ENCODE measurements at regions not wholly inside any gene's neighbourhood (a gene's known extent, or its start where the extent isn't known, plus 50 kb on each side); places are given as distances from the start of the nearest gene placed in this dataset.

DNA sequence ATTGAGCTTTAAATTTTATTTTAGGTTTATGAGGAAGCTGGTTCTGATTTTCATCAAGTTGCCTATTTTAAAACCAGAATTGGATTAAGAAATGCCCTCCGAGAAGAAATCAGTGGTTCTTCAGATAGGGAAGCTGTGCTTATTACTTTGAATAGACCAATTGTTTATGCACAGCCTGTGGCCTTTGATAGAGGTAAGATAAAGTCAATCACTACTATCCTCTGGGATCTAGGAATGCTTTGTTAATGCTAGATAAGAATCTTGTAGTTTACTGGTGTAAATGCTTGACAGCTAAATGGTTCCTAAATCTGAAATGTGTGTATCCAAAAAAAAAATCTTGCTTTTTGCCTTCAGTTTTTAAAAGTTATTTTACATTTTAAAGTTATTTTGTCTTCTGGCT, 73.0 kb upstream of the ADAD1 start:
- WGBS, result 47% methylated on average over 1 of the region's 1 CpG

DNA sequence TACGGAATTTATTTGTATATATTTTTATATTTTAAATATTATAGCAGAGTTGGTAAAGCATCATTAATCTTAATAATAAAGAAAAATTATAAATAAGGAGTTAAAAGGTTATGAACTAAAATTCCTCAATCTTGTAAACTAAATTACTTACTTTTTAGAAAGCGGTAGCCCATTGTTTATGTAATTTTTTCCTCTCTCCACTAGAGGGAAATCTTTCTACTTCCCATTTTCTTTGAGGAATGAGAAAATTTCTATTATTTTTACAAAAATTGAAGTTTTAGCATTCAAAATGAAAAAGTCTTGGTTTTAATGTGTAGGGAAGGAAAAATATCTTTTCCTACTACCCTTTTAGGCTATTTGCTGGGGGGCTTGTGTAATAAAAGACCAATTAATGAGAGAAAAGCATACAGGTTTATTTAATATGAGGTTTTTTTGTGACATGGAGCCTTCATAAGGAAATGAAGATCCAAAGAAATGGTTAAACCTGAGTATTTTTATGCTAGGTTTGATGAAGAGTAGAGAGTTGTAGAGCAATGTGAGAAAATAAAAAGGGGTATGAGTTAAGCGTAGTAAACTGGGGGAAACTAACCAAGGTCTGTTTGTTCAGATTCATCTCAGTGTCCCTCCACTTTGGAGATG, 68.7 kb upstream of the ADAD1 start:
- no peak overlapping the region for H3K18ac ChIP-seq (ENCODE audit: low read depth in 1 of 2, low read length in 2 of 2)
- H3K14ac ChIP-seq (ENCODE audit: low read length in 2 of 2), result no peak overlapping the region
- DNase-seq, result peak; percentile 31
- H3K4me3 ChIP-seq (ENCODE audit: insufficient read depth in 1 of 2, low read depth in 1 of 2, low read length in 2 of 2), result no peak overlapping the region
- H4K8ac ChIP-seq (ENCODE audit: low read length), result no peak overlapping the region
- peaks cover 2 to 62% of the 10 kb centered on the region in 2 experiments for H3K36me3 ChIP-seq (ENCODE audit: control insufficient read depth in 1 of 2, insufficient read depth in 2 of 2, low read depth in 1 of 2, low read length in 2 of 2)
- no peak overlapping the region for H3K4ac ChIP-seq (ENCODE audit: low read depth in 1 of 2, low read length in 2 of 2)
- no peak overlapping the region for H4K91ac ChIP-seq (ENCODE audit: low read length)
- H2BK120ac ChIP-seq (ENCODE audit: low read depth, low read length), result no peak overlapping the region
- H3K27ac ChIP-seq (ENCODE audit: low read length, poor library complexity, severe bottlenecking), result no peak overlapping the region
- H3K79me1 ChIP-seq (replicated peaks; ENCODE audit: low read length, poor library complexity, severe bottlenecking), result no peaks in the 10 kb centered on the region
- H2AFZ ChIP-seq (ENCODE audit: low read depth, low read length), result no peak overlapping the region
- H3K9me3 ChIP-seq (ENCODE audit: control insufficient read depth, low read length), result no peaks in the 10 kb centered on the region
- H2BK15ac ChIP-seq (ENCODE audit: low read depth, poor library complexity, severe bottlenecking), result no peak overlapping the region
- H2BK5ac ChIP-seq (ENCODE audit: low read depth, low read length, poor library complexity, severe bottlenecking), result no peak overlapping the region
- no peak overlapping the region for H3K4me2 ChIP-seq (ENCODE audit: low read length, poor library complexity, severe bottlenecking)
- H3K23ac ChIP-seq (ENCODE audit: low read length in 2 of 2), result no peak overlapping the region
- 100% methylated on average over 1 of the region's 3 CpGs for WGBS
- no peak overlapping the region for H2AK5ac ChIP-seq (ENCODE audit: low read length, severe bottlenecking)
- no peak overlapping the region for H3K9ac ChIP-seq (ENCODE audit: low read length)
- H3K27me3 ChIP-seq (ENCODE audit: control insufficient read depth in 1 of 2, insufficient read depth in 1 of 2, low read length in 2 of 2), result no peaks in the 10 kb centered on the region
- H2BK12ac ChIP-seq (ENCODE audit: low read length in 2 of 2), result no peak overlapping the region
- H3K4me1 ChIP-seq (ENCODE audit: control insufficient read depth, insufficient read depth, low read depth, low read length), result no peaks in the 10 kb centered on the region

More for the DNA sequence above, 73.0 kb upstream of the ADAD1 start:
- Histone ChIP-seq H2BK15ac (ENCODE audit: low read depth, poor library complexity, severe bottlenecking) (no peak overlapping the region), H3K14ac (ENCODE audit: low read length in 2 of 2) (no peak overlapping the region), H3K27me3 (ENCODE audit: control insufficient read depth in 1 of 2, insufficient read depth in 1 of 2, low read length in 2 of 2) (no peaks in the 10 kb centered on the region), H2BK120ac (ENCODE audit: low read depth, low read length) (no peak overlapping the region), H3K4me2 (ENCODE audit: low read length, poor library complexity, severe bottlenecking) (no peak overlapping the region), H2BK5ac (ENCODE audit: low read depth, low read length, poor library complexity, severe bottlenecking) (no peak overlapping the region), H3K4me3 (ENCODE audit: insufficient read depth in 1 of 2, low read depth in 1 of 2, low read length in 2 of 2) (no peak overlapping the region), H3K4me1 (ENCODE audit: control insufficient read depth, insufficient read depth, low read depth, low read length) (no peaks in the 10 kb centered on the region), H2AFZ (ENCODE audit: low read depth, low read length) (no peak overlapping the region), H3K4ac (ENCODE audit: low read depth in 1 of 2, low read length in 2 of 2) (no peak overlapping the region), H3K9ac (ENCODE audit: low read length) (no peak overlapping the region), H3K36me3 (ENCODE audit: control insufficient read depth in 1 of 2, insufficient read depth in 2 of 2, low read depth in 1 of 2, low read length in 2 of 2) (peaks cover 3 to 73% of the 10 kb centered on the region in 2 experiments), H3K9me3 (ENCODE audit: control insufficient read depth, low read length) (no peaks in the 10 kb centered on the region), H2BK12ac (ENCODE audit: low read length in 2 of 2) (no peak overlapping the region), H3K27ac (ENCODE audit: low read length, poor library complexity, severe bottlenecking) (no peak overlapping the region), H2AK5ac (ENCODE audit: low read length, severe bottlenecking) (no peak overlapping the region), H3K79me1 (replicated peaks; ENCODE audit: low read length, poor library complexity, severe bottlenecking) (no peaks in the 10 kb centered on the region), H3K23ac (ENCODE audit: low read length in 2 of 2) (no peak overlapping the region), H4K91ac (ENCODE audit: low read length) (no peak overlapping the region), H3K18ac (ENCODE audit: low read depth in 1 of 2, low read length in 2 of 2) (no peak overlapping the region), H4K8ac (ENCODE audit: low read length) (no peak overlapping the region)
- DNase-seq, result no peak

GRCh38 chr4:122313006-122313646, 65.7 kb upstream of the ADAD1 start:
- H4K91ac ChIP-seq (ENCODE audit: low read length), result no peak overlapping the region
- H3K9me3 ChIP-seq (ENCODE audit: control insufficient read depth, low read length), result no peaks in the 10 kb centered on the region
- no peaks in the 10 kb centered on the region for H3K4me1 ChIP-seq (ENCODE audit: control insufficient read depth, insufficient read depth, low read depth, low read length)
- H3K4ac ChIP-seq (ENCODE audit: low read depth in 1 of 2, low read length in 2 of 2), result no peak overlapping the region
- no CpG with 5 or more reads among the region's 1 CpG for WGBS
- H2BK120ac ChIP-seq (ENCODE audit: low read depth, low read length), result no peak overlapping the region
- H3K4me2 ChIP-seq (ENCODE audit: low read length, poor library complexity, severe bottlenecking), result no peak overlapping the region
- H3K9ac ChIP-seq (ENCODE audit: low read length), result no peak overlapping the region
- H3K27me3 ChIP-seq (ENCODE audit: control insufficient read depth in 1 of 2, insufficient read depth in 1 of 2, low read length in 2 of 2), result no peaks in the 10 kb centered on the region
- H4K8ac ChIP-seq (ENCODE audit: low read length), result no peak overlapping the region
- no peak overlapping the region for H2AK5ac ChIP-seq (ENCODE audit: low read length, severe bottlenecking)
- no peak overlapping the region for H2AFZ ChIP-seq (ENCODE audit: low read depth, low read length)
- no peak overlapping the region for H3K18ac ChIP-seq (ENCODE audit: low read depth in 1 of 2, low read length in 2 of 2)
- no peak overlapping the region for H3K23ac ChIP-seq (ENCODE audit: low read length in 2 of 2)
- no peak overlapping the region for H2BK12ac ChIP-seq (ENCODE audit: low read length in 2 of 2)
- H3K79me1 ChIP-seq (replicated peaks; ENCODE audit: low read length, poor library complexity, severe bottlenecking), result no peaks in the 10 kb centered on the region
- no peak overlapping the region for H2BK15ac ChIP-seq (ENCODE audit: low read depth, poor library complexity, severe bottlenecking)
- peaks cover 2 to 70% of the 10 kb centered on the region in 2 experiments for H3K36me3 ChIP-seq (ENCODE audit: control insufficient read depth in 1 of 2, insufficient read depth in 2 of 2, low read depth in 1 of 2, low read length in 2 of 2)
- H2BK5ac ChIP-seq (ENCODE audit: low read depth, low read length, poor library complexity, severe bottlenecking), result no peak overlapping the region
- H3K14ac ChIP-seq (ENCODE audit: low read length in 2 of 2), result no peak overlapping the region
- no peak overlapping the region for H3K4me3 ChIP-seq (ENCODE audit: insufficient read depth in 1 of 2, low read depth in 1 of 2, low read length in 2 of 2)
- no peak for DNase-seq
- H3K27ac ChIP-seq (ENCODE audit: low read length, poor library complexity, severe bottlenecking), result no peak overlapping the region

DNA sequence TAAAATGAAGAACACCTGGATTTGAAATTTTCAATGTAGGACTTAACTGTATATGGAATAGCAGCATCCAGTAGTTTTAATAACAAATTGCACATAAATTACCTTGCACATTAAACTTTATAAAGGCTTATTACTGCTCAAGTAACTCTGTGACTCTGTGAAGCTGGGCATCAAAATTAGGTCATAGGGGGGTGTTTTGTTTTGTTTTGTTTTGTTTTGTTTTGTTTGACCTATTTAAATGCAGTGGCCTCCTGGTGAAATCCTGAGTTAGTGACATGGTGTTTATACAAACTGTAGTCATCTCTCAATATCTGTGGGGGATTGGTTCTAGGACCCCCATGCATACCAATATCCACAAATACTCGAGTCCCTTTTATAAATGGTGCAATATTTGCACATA, 51.9 kb upstream of the ADAD1 start:
- WGBS, result 100% methylated on average over 1 of the region's 1 CpG
- H2BK120ac ChIP-seq (ENCODE audit: low read depth, low read length), result no peak overlapping the region
- no peaks in the 10 kb centered on the region for H3K27me3 ChIP-seq (ENCODE audit: control insufficient read depth in 1 of 2, insufficient read depth in 1 of 2, low read length in 2 of 2)

More for the DNA sequence above, 51.9 kb upstream of the ADAD1 start:
- no peak overlapping the region for H3K14ac ChIP-seq (ENCODE audit: low read length in 2 of 2)
- no peak overlapping the region for H2BK15ac ChIP-seq (ENCODE audit: low read depth, poor library complexity, severe bottlenecking)
- no peaks in the 10 kb centered on the region for H3K9me3 ChIP-seq (ENCODE audit: control insufficient read depth, low read length)
- no peak for DNase-seq
- H3K36me3 ChIP-seq (ENCODE audit: control insufficient read depth in 1 of 2, insufficient read depth in 2 of 2, low read depth in 1 of 2, low read length in 2 of 2), result peaks cover 0 to 94% of the 10 kb centered on the region in 2 experiments
- no peak overlapping the region for H3K4me3 ChIP-seq (ENCODE audit: insufficient read depth in 1 of 2, low read depth in 1 of 2, low read length in 2 of 2)
- H3K79me1 ChIP-seq (replicated peaks; ENCODE audit: low read length, poor library complexity, severe bottlenecking), result peaks cover 3% of the 10 kb centered on the region
- no peak overlapping the region for H3K4ac ChIP-seq (ENCODE audit: low read depth in 1 of 2, low read length in 2 of 2)
- no peak overlapping the region for H3K27ac ChIP-seq (ENCODE audit: low read length, poor library complexity, severe bottlenecking)
- H3K9ac ChIP-seq (ENCODE audit: low read length), result no peak overlapping the region
- H3K4me2 ChIP-seq (ENCODE audit: low read length, poor library complexity, severe bottlenecking), result no peak overlapping the region
- no peak overlapping the region for H2AK5ac ChIP-seq (ENCODE audit: low read length, severe bottlenecking)
- H3K18ac ChIP-seq (ENCODE audit: low read depth in 1 of 2, low read length in 2 of 2), result no peak overlapping the region
- no peak overlapping the region for H4K8ac ChIP-seq (ENCODE audit: low read length)
- H3K23ac ChIP-seq (ENCODE audit: low read length in 2 of 2), result no peak overlapping the region
- no peak overlapping the region for H2BK12ac ChIP-seq (ENCODE audit: low read length in 2 of 2)
- no peak overlapping the region for H2AFZ ChIP-seq (ENCODE audit: low read depth, low read length)
- no peak overlapping the region for H2BK5ac ChIP-seq (ENCODE audit: low read depth, low read length, poor library complexity, severe bottlenecking)
- no peak overlapping the region for H4K91ac ChIP-seq (ENCODE audit: low read length)
- H3K4me1 ChIP-seq (ENCODE audit: control insufficient read depth, insufficient read depth, low read depth, low read length), result no peaks in the 10 kb centered on the region
